ENCODE measurements at regions not wholly inside any gene's neighbourhood (a gene's known extent, or its start where the extent isn't known, plus 50 kb on each side); places are given as distances from the start of the nearest gene placed in this dataset.
A peak's percentile ranks its signal among the peaks of the same experiment; 100 is the strongest.

DNA sequence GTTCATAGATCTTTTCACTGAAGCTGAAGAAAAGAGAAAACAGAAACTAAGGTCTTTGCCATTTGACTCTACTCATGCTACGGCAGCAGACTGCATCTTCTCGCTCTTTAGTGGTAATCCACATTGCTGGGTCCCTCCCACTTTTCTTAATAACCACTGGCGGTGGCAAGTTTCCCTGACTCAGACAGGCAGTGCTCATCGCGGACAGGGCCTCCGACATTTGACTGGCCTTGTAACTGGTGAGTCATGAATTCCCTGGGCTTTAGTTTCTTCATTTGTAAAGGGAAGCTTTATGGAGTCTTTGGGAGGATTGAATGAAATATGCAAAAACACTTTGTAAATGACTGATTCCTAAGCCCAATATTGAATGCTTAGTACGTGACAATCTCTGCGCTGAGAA lies 238.2 kb upstream of the RBBP8 start:
- TF ChIP-seq, protein P1, sequence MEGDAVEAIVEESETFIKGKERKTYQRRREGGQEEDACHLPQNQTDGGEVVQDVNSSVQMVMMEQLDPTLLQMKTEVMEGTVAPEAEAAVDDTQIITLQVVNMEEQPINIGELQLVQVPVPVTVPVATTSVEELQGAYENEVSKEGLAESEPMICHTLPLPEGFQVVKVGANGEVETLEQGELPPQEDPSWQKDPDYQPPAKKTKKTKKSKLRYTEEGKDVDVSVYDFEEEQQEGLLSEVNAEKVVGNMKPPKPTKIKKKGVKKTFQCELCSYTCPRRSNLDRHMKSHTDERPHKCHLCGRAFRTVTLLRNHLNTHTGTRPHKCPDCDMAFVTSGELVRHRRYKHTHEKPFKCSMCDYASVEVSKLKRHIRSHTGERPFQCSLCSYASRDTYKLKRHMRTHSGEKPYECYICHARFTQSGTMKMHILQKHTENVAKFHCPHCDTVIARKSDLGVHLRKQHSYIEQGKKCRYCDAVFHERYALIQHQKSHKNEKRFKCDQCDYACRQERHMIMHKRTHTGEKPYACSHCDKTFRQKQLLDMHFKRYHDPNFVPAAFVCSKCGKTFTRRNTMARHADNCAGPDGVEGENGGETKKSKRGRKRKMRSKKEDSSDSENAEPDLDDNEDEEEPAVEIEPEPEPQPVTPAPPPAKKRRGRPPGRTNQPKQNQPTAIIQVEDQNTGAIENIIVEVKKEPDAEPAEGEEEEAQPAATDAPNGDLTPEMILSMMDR (IDR thresholded peaks at IDR 0.05): no peak
- Histone ChIP-seq H3K27ac (no peak overlapping the region), H3K9me3 (no peaks in the 10 kb centered on the region), H3K4me1 (no peaks in the 10 kb centered on the region), H3K36me3 (no peaks in the 10 kb centered on the region), H3K4me3 (no peak overlapping the region), H3K27me3 (no peaks in the 10 kb centered on the region)
- 80 to 84% methylated on average over 8 of the region's 8 CpGs for WGBS, 2 donors
- peak in 3 of 4 donors; percentile 37 to 68 (median 65) for ATAC-seq
- intact Hi-C loops (cut with DNase I): loop anchor here in 1 of 3 donors (10.0 kb wide), 1 partner anchor 90 kb away; no protein-coding TSS in a partner anchor
- peak in 1 of 6 donors; percentile 32 for DNase-seq
- no peak for FAIRE-seq

DNA sequence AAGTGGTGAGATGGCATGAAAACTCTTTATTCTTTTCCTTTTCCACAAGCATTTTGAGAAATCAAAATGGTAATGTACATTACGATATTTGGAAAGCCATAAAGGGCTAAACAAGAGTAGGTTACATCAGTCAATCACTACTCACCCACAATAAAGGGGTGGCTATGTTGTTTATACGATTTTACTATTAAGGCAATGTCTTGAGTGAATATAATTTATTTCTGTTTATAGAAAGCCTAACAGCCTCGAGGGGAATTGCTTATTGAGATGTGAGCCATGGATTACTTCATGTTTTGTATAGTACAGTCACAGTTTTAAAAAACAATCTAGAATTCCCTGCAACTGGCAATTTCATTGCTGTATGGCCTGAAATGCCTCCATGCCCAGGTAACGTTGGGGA lies 237.5 kb upstream of the RBBP8 start:
- no peak overlapping the region for H3K4me3 ChIP-seq
- TF ChIP-seq, protein P1 (IDR thresholded peaks at IDR 0.05): no peak
- no peaks in the 10 kb centered on the region for H3K36me3 ChIP-seq
- intact Hi-C loops (cut with DNase I): loop anchor here in 1 of 3 donors (10.0 kb wide), 1 partner anchor 91 kb away; no protein-coding TSS in a partner anchor
- no peaks in the 10 kb centered on the region for H3K4me1 ChIP-seq
- WGBS, 2 donors: 62 to 76% methylated on average over 4 of the region's 4 CpGs
- H3K27ac ChIP-seq: no peak overlapping the region
- no peak for ATAC-seq
- no peaks in the 10 kb centered on the region for H3K9me3 ChIP-seq
- no peak for DNase-seq
- FAIRE-seq: no peak
- no peaks in the 10 kb centered on the region for H3K27me3 ChIP-seq

DNA sequence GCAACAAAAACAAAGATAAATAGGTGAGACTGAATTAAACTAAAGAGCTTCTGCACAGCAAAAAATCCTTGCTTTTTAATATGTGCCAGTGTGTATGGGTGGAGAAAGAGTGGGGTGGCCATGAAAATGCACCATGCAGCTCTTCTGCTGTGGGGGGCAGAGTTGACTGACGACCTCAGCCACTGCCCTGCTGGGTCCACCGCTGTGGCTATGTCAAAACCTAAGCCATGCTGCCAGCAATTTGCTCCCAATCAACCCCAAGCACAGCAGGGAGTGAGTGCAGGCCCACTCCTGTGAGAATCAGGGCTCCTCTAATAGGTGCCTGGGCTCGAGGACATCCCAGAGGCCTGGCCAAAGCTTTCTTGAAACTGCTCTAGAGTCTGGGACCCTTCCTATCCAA lies 235.6 kb upstream of the RBBP8 start:
- Histone ChIP-seq H3K4me1 (no peaks in the 10 kb centered on the region), H3K27me3 (no peaks in the 10 kb centered on the region), H3K36me3 (no peaks in the 10 kb centered on the region), H3K27ac (no peak overlapping the region), H3K4me3 (no peak overlapping the region), H3K9me3 (no peaks in the 10 kb centered on the region)
- DNase-seq (no peak), FAIRE-seq (no peak), ATAC-seq (no peak)
- 80 to 93% methylated on average over 3 of the region's 3 CpGs for WGBS, 2 donors
- TF ChIP-seq, protein P1 (IDR thresholded peaks at IDR 0.05): no peak
- intact Hi-C loops (cut with DNase I): loop anchor here in 1 of 3 donors (10.0 kb wide), 1 partner anchor 93 kb away; no protein-coding TSS in a partner anchor

DNA sequence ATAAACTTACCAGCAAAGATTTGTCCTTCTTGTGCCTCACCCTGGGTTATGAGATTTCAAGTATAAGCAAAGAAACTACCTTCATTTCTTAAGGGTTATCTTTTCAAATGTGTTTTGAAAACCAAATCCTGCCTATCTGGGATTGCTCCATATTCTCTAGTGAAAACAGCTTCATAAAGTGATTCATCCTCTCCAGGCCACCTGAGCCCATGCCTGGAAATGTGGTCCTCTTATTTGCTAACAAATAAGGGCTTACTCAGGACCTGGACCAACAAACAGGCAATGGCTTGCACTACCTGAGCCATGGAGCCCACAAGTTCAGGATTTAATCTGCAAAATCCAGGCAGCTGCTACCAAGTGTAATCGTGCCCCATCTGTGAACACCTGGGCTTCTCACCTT lies 234.4 kb upstream of the RBBP8 start:
- ATAC-seq: no peak
- H3K27me3 ChIP-seq: no peaks in the 10 kb centered on the region
- no peak for FAIRE-seq

DNA sequence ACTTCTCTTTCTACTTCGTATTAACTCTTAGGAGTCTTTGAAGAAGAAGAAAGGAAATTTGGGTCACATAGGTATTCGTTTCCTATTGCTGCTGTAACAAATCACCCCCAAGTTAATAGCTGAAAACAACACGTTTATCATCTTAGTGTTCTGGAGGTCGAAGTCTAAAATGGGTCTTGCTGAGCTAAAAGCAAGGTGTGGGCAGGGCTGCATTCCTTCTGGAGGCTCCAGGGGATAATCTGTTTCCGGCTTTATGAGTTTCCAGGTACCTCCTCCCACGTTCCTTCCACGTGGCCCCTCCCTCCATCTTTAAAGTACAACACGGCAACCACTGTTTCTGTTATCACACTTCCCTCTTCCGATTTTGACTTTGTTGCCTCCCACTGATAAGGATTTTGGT lies 233.5 kb upstream of the RBBP8 start:
- Histone ChIP-seq H3K4me3 (no peak overlapping the region), H3K27ac (no peak overlapping the region), H3K9me3 (no peaks in the 10 kb centered on the region), H3K4me1 (peaks cover 0 to 3% (median 3%) of the 10 kb centered on the region in 3 donors), H3K27me3 (no peaks in the 10 kb centered on the region), H3K36me3 (no peaks in the 10 kb centered on the region)
- TF ChIP-seq, protein P1 (IDR thresholded peaks at IDR 0.05): no peak
- WGBS, 2 donors: 57 to 72% methylated on average over 9 of the region's 9 CpGs
- DNase-seq (no peak), ATAC-seq (no peak), FAIRE-seq (no peak)
- intact Hi-C loops (cut with DNase I): loop anchor here in 1 of 3 donors (10.0 kb wide), 1 partner anchor 95 kb away; no protein-coding TSS in a partner anchor

More for the DNA sequence above, 234.4 kb upstream of the RBBP8 start:
- intact Hi-C loops (cut with DNase I): loop anchor here in 1 of 3 donors (10.0 kb wide), 1 partner anchor 94 kb away; no protein-coding TSS in a partner anchor
- TF ChIP-seq, protein P1 (IDR thresholded peaks at IDR 0.05): no peak
- no peak for DNase-seq
- Histone ChIP-seq H3K4me3 (no peak overlapping the region), H3K27ac (no peak overlapping the region), H3K36me3 (no peaks in the 10 kb centered on the region), H3K9me3 (no peaks in the 10 kb centered on the region), H3K4me1 (no peaks in the 10 kb centered on the region)
- 56 to 76% methylated on average over 1 of the region's 1 CpG for WGBS, 2 donors
